Neural cell (in vitro differentiated cells): ENCODE measurements at regions not wholly inside any gene's neighbourhood (a gene's known extent, or its start where the extent isn't known, plus 50 kb on each side); places are given as distances from the start of the nearest gene placed in this dataset.

Source experiments
- EZH2 ChIP-seq: fragments of 200-600, 300-800 bp; shearing (Covaris generic), sonication (generic); IDR thresholded peaks from 2 replicates; pipeline ENCODE4 v1.6.1; 2014; ENCODE audit warnings: antibody characterized with exemption, low read length, borderline replicate concordance, mild to moderate bottlenecking; ENCODE audit not compliant: insufficient read depth, poor library complexity, severe bottlenecking
- TAF1 ChIP-seq: IDR thresholded peaks from 2 replicates; pipeline ENCODE4 v1.6.1; 2012; ENCODE audit warnings: low read depth
- TF ChIP-seq, protein P1 (sequence below): fragments of 450-650 bp; IDR thresholded peaks from 2 replicates; pipeline ENCODE4 v1.5.1; 2014; ENCODE audit warnings: antibody characterized with exemption, mild to moderate bottlenecking, moderate library complexity; ENCODE audit not compliant: poor library complexity, severe bottlenecking

DNA sequence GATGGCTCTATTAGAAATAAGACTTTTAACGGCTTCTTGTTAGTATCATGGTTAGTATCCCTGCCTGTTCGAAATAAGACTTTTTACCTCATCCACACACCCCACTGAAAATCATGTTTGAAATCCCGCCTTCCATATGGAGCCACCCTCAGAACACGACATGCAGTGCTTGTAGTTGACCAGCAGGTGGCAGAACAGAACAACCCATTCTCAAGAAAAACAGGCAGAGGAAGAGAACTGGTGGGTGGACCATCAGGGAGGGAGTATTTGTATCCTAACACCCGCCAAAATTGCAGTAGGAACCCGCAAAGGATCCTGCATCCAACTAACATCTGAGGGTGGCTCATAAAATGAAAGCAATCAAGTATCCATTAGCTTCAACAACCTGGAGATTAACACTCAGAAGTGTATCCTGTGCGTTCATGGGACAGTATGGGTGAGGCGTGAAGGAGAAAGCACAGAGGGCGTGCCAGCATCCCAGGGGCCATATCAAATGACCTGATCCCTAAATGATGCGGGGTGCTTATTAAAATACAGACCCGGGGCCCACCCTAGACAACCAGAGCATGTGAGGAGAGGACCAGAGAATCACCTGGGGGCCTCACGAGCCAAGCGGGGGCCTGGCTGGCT is 89.6 kb upstream of the NHSL1 start:
- TF ChIP-seq, protein P1, sequence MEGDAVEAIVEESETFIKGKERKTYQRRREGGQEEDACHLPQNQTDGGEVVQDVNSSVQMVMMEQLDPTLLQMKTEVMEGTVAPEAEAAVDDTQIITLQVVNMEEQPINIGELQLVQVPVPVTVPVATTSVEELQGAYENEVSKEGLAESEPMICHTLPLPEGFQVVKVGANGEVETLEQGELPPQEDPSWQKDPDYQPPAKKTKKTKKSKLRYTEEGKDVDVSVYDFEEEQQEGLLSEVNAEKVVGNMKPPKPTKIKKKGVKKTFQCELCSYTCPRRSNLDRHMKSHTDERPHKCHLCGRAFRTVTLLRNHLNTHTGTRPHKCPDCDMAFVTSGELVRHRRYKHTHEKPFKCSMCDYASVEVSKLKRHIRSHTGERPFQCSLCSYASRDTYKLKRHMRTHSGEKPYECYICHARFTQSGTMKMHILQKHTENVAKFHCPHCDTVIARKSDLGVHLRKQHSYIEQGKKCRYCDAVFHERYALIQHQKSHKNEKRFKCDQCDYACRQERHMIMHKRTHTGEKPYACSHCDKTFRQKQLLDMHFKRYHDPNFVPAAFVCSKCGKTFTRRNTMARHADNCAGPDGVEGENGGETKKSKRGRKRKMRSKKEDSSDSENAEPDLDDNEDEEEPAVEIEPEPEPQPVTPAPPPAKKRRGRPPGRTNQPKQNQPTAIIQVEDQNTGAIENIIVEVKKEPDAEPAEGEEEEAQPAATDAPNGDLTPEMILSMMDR: peak; percentile 85
- TF ChIP-seq EZH2 (no peak), TAF1 (no peak)
